OCI-LY3 (cell line): ENCODE measurements at regions not wholly inside any gene's neighbourhood (a gene's known extent, or its start where the extent isn't known, plus 50 kb on each side); places are given as distances from the start of the nearest gene placed in this dataset.
"Not testable (repeated sequence)": the region's sequence is repeated elsewhere in the genome, so short reads cannot be mapped to it uniquely, and the experiment has no call there.

Experiments
- EZH2phosphoT487 ChIP-seq: fragments of 200-600 bp; shearing (Covaris generic); IDR thresholded peaks from 2 replicates; pipeline ENCODE4 v1.6.1; 2018; ENCODE audit warnings: antibody characterized with exemption, mixed run types, low read depth
- TF ChIP-seq, protein P1 (sequence below): fragments of 200-600, 300-600 bp; sonication (generic); IDR thresholded peaks from 2 replicates; pipeline ENCODE4 v1.5.1; 2014; ENCODE audit warnings: antibody characterized with exemption, low read length, low read depth

DNA sequence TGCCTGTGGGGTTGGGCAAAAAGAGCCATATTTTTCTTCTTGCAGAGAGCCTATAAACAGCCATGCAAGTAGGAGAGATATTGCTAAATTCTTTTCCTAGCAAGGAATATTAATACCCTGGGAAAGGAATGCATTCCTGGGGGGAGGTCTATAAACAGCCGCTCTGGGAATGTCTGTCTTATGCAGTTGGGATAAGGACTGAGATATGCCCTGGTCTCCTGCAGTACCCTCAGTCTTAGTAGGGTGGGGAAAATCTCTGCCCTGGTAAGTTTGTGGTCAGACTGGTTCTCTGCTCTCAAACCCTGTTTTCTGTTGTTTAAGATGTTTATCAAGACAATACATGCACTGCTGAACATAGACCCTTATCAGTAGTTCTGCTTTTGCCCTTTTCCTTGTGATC is 508.3 kb downstream of the IRS1 start:
- TF ChIP-seq, protein P1, sequence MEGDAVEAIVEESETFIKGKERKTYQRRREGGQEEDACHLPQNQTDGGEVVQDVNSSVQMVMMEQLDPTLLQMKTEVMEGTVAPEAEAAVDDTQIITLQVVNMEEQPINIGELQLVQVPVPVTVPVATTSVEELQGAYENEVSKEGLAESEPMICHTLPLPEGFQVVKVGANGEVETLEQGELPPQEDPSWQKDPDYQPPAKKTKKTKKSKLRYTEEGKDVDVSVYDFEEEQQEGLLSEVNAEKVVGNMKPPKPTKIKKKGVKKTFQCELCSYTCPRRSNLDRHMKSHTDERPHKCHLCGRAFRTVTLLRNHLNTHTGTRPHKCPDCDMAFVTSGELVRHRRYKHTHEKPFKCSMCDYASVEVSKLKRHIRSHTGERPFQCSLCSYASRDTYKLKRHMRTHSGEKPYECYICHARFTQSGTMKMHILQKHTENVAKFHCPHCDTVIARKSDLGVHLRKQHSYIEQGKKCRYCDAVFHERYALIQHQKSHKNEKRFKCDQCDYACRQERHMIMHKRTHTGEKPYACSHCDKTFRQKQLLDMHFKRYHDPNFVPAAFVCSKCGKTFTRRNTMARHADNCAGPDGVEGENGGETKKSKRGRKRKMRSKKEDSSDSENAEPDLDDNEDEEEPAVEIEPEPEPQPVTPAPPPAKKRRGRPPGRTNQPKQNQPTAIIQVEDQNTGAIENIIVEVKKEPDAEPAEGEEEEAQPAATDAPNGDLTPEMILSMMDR = not testable (repeated sequence)
- not testable (repeated sequence) for TF ChIP-seq EZH2phosphoT487
